Testis (tissue), 2 donors: ENCODE measurements at regions not wholly inside any gene's neighbourhood (a gene's known extent, or its start where the extent isn't known, plus 50 kb on each side); places are given as distances from the start of the nearest gene placed in this dataset.

Experiments
- DNase-seq: peaks from one replicate; pipeline ENCODE4 v3.0.0-alpha.2; 2019
- H3K27ac ChIP-seq, 2 donors: fragments of 200-600 bp; sonication (generic); one replicate each; pipeline ENCODE4 v1.5.1; 2019
- H3K27me3 ChIP-seq: fragments of 200-600 bp; sonication (generic); one replicate; pipeline ENCODE4 v1.5.1; 2019
- H3K36me3 ChIP-seq: fragments of 200-600 bp; sonication (generic); one replicate; pipeline ENCODE4 v1.5.1; 2017; ENCODE audit warnings: low read depth; ENCODE audit errors: missing control alignments
- H3K4me1 ChIP-seq: fragments of 200-600 bp; sonication (generic); one replicate; pipeline ENCODE4 v1.5.1; 2019
- H3K4me3 ChIP-seq, 2 donors: fragments of 200-600 bp; sonication (generic); one replicate each; pipeline ENCODE4 v1.5.1; 2017 to 2019
- H3K9me3 ChIP-seq: fragments of 200-600 bp; sonication (generic); one replicate; pipeline ENCODE4 v1.5.1; 2017
- POLR2A ChIP-seq: fragments of 450-650 bp; IDR thresholded peaks from one replicate; pipeline ENCODE4 v1.6.1; 2017; ENCODE audit warnings: antibody characterized with exemption, mild to moderate bottlenecking, moderate library complexity
- WGBS, 2 donors: methylation state at CpG; one replicate each; pipeline ENCODE4 v1.1.5; 2018; 5-methylcytosine and 5-hydroxymethylcytosine counted together
- intact Hi-C: fragments of 100-400 bp; cut with DNase I; formaldehyde crosslinking; loops from one replicate; pipeline ENCODE4 v1.15.1; 2023; ENCODE audit warnings: low total_unique reads
- TF ChIP-seq, protein P1 (sequence below), 3 experiments: fragments of 450-650 bp in 2 of 3; fragments of 200-600 bp in 1 of 3; sonication (generic) in 1 of 3; IDR thresholded peaks; one replicate each; pipeline ENCODE4 v1.5.1; 2016 to 2019; ENCODE audit warnings: antibody characterized with exemption in 3 of 3, mild to moderate bottlenecking in 2 of 3, moderate library complexity in 1 of 3

DNA sequence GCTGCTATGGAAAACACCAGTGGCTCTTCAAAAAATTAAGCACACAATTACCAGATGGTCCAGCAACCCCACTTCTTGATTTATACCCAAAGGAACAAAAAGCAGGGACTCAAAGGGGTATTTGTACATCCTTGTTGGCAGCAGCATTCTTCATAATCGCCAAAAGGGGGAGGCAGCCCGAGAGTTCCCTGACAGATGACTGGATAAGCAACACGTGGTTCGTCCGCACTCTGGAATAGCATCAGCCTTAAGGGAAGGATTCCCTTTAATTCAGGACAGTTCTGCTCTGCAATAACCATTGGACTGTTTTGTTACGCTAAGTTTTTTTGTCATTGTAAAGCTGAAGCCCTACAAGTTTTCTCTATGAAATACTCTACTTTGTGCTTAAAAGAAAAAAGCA lies 76.7 kb upstream of the TWIST2 start:
- Histone ChIP-seq H3K27ac (no peak overlapping the region), H3K4me1 (no peaks in the 10 kb centered on the region), H3K4me3 (no peak overlapping the region), H3K9me3 (no peaks in the 10 kb centered on the region), H3K27me3 (no peaks in the 10 kb centered on the region), H3K36me3 (no peaks in the 10 kb centered on the region)
- WGBS, 2 donors: 57 to 62% methylated on average over 6 of the region's 6 CpGs
- DNase-seq: no peak
- intact Hi-C loops: no loop called here
- TF ChIP-seq, protein P1, sequence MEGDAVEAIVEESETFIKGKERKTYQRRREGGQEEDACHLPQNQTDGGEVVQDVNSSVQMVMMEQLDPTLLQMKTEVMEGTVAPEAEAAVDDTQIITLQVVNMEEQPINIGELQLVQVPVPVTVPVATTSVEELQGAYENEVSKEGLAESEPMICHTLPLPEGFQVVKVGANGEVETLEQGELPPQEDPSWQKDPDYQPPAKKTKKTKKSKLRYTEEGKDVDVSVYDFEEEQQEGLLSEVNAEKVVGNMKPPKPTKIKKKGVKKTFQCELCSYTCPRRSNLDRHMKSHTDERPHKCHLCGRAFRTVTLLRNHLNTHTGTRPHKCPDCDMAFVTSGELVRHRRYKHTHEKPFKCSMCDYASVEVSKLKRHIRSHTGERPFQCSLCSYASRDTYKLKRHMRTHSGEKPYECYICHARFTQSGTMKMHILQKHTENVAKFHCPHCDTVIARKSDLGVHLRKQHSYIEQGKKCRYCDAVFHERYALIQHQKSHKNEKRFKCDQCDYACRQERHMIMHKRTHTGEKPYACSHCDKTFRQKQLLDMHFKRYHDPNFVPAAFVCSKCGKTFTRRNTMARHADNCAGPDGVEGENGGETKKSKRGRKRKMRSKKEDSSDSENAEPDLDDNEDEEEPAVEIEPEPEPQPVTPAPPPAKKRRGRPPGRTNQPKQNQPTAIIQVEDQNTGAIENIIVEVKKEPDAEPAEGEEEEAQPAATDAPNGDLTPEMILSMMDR (IDR thresholded peaks at IDR 0.05): no peak
- TF ChIP-seq POLR2A: no peak

DNA sequence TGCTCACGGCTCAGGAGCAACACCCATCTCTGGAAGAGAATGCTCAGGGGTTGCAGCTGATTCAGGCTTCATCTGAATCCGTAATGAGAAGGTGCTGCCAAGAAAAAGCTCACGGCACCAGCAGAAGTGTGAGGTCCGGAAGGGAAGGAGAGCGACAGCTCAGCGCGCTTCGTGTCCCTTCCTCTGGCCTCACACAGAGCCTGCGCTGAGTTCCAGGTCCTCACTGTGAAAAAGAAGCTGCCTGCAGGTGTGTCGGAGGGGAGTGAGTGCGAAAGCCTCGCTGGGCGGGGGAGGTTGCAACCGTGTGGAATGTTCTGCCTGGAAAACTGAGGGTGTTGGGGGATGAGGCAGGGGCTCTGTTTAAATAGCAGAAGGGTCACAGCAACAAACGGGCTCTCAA lies 76.2 kb upstream of the TWIST2 start:
- no peaks in the 10 kb centered on the region for H3K36me3 ChIP-seq
- no peak overlapping the region for H3K27ac ChIP-seq
- no peaks in the 10 kb centered on the region for H3K27me3 ChIP-seq
- DNase-seq: no peak
- intact Hi-C loops: no loop called here
- WGBS, 2 donors: 53 to 61% methylated on average over 15 of the region's 15 CpGs
- no peak overlapping the region for H3K4me3 ChIP-seq
- TF ChIP-seq, protein P1 (IDR thresholded peaks at IDR 0.05): no peak
- no peak for TF ChIP-seq POLR2A
- H3K9me3 ChIP-seq: no peaks in the 10 kb centered on the region
- no peaks in the 10 kb centered on the region for H3K4me1 ChIP-seq

DNA sequence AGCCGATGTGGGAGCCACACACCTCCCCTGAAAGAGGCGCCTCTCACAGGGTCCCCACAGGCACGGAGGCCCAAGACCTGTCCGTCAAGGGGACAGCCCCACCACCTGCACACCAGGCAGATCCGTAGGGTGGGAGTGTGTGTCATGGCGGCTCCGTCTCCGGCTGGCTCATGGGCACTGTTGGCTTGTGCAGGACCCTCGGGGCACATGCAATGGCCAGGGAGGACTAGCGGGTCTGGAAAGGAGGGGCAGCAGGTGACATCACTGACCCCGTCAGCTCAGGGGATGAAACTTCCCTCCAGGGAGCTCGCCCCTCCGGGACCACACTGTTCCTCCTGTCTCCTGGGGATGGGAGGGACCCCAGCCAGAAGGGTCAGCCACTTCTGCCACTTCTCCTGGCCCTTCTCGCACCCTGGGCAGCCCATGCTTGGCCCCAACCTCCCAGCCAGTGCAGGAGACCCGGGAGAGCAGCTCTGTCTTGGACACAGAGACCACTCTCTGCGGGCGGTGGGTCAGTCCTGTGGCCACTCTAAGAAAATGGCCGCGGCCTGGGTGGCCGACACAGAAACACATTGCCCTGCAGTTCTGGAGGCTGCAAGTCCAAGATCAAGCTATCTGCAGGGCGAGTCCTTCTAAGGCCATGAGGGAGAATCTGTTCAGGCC lies 75.1 kb upstream of the TWIST2 start:
- H3K27me3 ChIP-seq: no peaks in the 10 kb centered on the region
- no peak for DNase-seq
- H3K9me3 ChIP-seq: no peaks in the 10 kb centered on the region
- H3K4me1 ChIP-seq: no peaks in the 10 kb centered on the region
- H3K36me3 ChIP-seq: no peaks in the 10 kb centered on the region
- intact Hi-C loops: no loop called here
- no peak overlapping the region for H3K4me3 ChIP-seq
- 88 to 97% methylated on average over 10 to 17 of the region's 21 CpGs for WGBS, 2 donors
- no peak overlapping the region for H3K27ac ChIP-seq
- TF ChIP-seq, protein P1 (IDR thresholded peaks at IDR 0.05): no peak
- no peak for TF ChIP-seq POLR2A

DNA sequence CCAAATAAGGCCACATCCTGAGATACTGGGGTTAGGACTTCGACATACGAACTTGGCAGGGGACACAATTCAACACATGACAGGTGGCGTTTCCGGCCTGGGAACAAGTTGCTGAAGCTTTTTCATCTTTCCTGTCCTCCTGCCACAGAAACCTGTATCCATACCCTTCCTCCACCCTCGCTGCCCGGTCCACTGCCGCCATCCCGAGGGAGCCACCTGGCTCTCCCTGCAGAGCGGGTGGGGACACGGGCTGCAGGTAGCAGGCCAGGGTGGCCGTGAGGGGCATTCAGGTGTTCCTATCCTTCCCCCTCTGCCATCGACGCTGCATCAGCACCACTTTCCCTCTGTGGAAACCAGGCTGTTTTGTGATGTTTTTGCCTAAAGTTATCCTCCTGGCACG lies 74.4 kb upstream of the TWIST2 start:
- Histone ChIP-seq H3K9me3 (no peaks in the 10 kb centered on the region), H3K27me3 (no peaks in the 10 kb centered on the region), H3K4me1 (no peaks in the 10 kb centered on the region), H3K36me3 (no peaks in the 10 kb centered on the region), H3K4me3 (no peak overlapping the region), H3K27ac (no peak overlapping the region)
- intact Hi-C loops: no loop called here
- DNase-seq: no peak
- 95 to 96% methylated on average over 14 of the region's 14 CpGs for WGBS, 2 donors
- no peak for TF ChIP-seq POLR2A
- TF ChIP-seq, protein P1 (IDR thresholded peaks at IDR 0.05): no peak

DNA sequence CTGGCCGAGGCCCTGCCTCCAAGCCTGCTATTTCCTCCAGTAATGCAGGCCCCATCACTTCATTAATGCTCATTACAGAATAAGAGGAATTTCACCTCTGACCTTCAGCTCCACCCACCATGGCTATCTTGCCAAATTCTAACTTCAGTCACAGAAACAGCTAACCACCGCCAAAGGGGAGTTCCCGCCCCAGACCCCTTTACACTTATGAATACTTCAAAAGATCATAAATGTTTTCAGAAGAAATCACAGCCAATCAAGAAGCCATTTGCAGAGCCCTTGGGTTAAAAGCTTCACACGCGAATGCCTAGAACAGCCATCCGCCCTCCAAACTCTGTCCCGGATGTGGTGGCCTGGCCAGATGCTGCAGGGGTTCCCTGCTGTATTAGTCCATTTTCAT lies 73.8 kb upstream of the TWIST2 start:
- no peak overlapping the region for H3K4me3 ChIP-seq
- TF ChIP-seq, protein P1 (IDR thresholded peaks at IDR 0.05): no peak
- TF ChIP-seq POLR2A: no peak
- no peaks in the 10 kb centered on the region for H3K4me1 ChIP-seq
- H3K27ac ChIP-seq: no peak overlapping the region
- H3K27me3 ChIP-seq: no peaks in the 10 kb centered on the region
- H3K9me3 ChIP-seq: no peaks in the 10 kb centered on the region
- no peaks in the 10 kb centered on the region for H3K36me3 ChIP-seq
- DNase-seq: no peak
- intact Hi-C loops: no loop called here
- 68 to 81% methylated on average over 7 of the region's 7 CpGs for WGBS, 2 donors
